ENCODE measurements at regions not wholly inside any gene's neighbourhood (a gene's known extent, or its start where the extent isn't known, plus 50 kb on each side); places are given as distances from the start of the nearest gene placed in this dataset.

GRCh38 chr17:14903854-14904253 lies 361.3 kb downstream of the PMP22 start:
- H3K27me3 ChIP-seq (ENCODE audit: control insufficient read depth, insufficient read depth, low read length), result no peaks in the 10 kb centered on the region
- no peaks in the 10 kb centered on the region for H3K36me3 ChIP-seq (ENCODE audit: control insufficient read depth, insufficient read depth, low read length)
- H3K9me3 ChIP-seq (ENCODE audit: control insufficient read depth, insufficient read depth, low read depth, low read length), result no peaks in the 10 kb centered on the region
- no peak overlapping the region for H3K27ac ChIP-seq (ENCODE audit: low read depth, low read length)
- no peaks in the 10 kb centered on the region for H3K4me1 ChIP-seq (ENCODE audit: control insufficient read depth, insufficient read depth, low read length)
- no peak overlapping the region for H3K9ac ChIP-seq (ENCODE audit: low read length)
- H3K4me3 ChIP-seq (ENCODE audit: low read depth, low read length), result no peak overlapping the region

GRCh38 chr17:14902803-14903202 lies 362.3 kb downstream of the PMP22 start:
- no peaks in the 10 kb centered on the region; the same call in 1 of the 2 replicates for H3K9me3 ChIP-seq (ENCODE audit: control insufficient read depth, insufficient read depth, low read depth, low read length)
- no peaks in the 10 kb centered on the region for H3K4me1 ChIP-seq (ENCODE audit: control insufficient read depth, insufficient read depth, low read length)
- H3K27ac ChIP-seq (ENCODE audit: low read depth, low read length), result no peak overlapping the region
- no peaks in the 10 kb centered on the region for H3K36me3 ChIP-seq (ENCODE audit: control insufficient read depth, insufficient read depth, low read length)
- H3K9ac ChIP-seq (ENCODE audit: low read length), result no peak overlapping the region
- H3K4me3 ChIP-seq (ENCODE audit: low read depth, low read length), result no peak overlapping the region
- no peaks in the 10 kb centered on the region for H3K27me3 ChIP-seq (ENCODE audit: control insufficient read depth, insufficient read depth, low read length)

- no peak overlapping the region for H3K27ac ChIP-seq (ENCODE audit: low read depth, low read length)
- no peak overlapping the region for H3K4me3 ChIP-seq (ENCODE audit: low read depth, low read length)
- H3K9ac ChIP-seq (ENCODE audit: low read length), result no peak overlapping the region
- no peaks in the 10 kb centered on the region for H3K36me3 ChIP-seq (ENCODE audit: control insufficient read depth, insufficient read depth, low read length)
- H3K4me1 ChIP-seq (ENCODE audit: control insufficient read depth, insufficient read depth, low read length), result no peaks in the 10 kb centered on the region
- no peaks in the 10 kb centered on the region for H3K27me3 ChIP-seq (ENCODE audit: control insufficient read depth, insufficient read depth, low read length)
- H3K9me3 ChIP-seq (ENCODE audit: control insufficient read depth, insufficient read depth, low read depth, low read length), result no peaks in the 10 kb centered on the region; the same call in 1 of the 2 replicates
Observed at GRCh38 chr17:14902297-14902696, 362.8 kb downstream of the PMP22 start.

GRCh38 chr17:14901376-14901775 lies 363.8 kb downstream of the PMP22 start:
- Histone ChIP-seq H3K4me1 (ENCODE audit: control insufficient read depth, insufficient read depth, low read length) (no peaks in the 10 kb centered on the region), H3K4me3 (ENCODE audit: low read depth, low read length) (no peak overlapping the region), H3K9me3 (ENCODE audit: control insufficient read depth, insufficient read depth, low read depth, low read length) (no peaks in the 10 kb centered on the region; the same call in 1 of the 2 replicates), H3K27me3 (ENCODE audit: control insufficient read depth, insufficient read depth, low read length) (no peaks in the 10 kb centered on the region), H3K36me3 (ENCODE audit: control insufficient read depth, insufficient read depth, low read length) (no peaks in the 10 kb centered on the region), H3K27ac (ENCODE audit: low read depth, low read length) (no peak overlapping the region), H3K9ac (ENCODE audit: low read length) (no peak overlapping the region)

- Histone ChIP-seq H3K4me3 (ENCODE audit: low read depth, low read length) (no peak overlapping the region), H3K27me3 (ENCODE audit: control insufficient read depth, insufficient read depth, low read length) (no peaks in the 10 kb centered on the region), H3K9ac (ENCODE audit: low read length) (no peak overlapping the region), H3K36me3 (ENCODE audit: control insufficient read depth, insufficient read depth, low read length) (no peaks in the 10 kb centered on the region), H3K9me3 (ENCODE audit: control insufficient read depth, insufficient read depth, low read depth, low read length) (peaks cover 23% of the 10 kb centered on the region), H3K27ac (ENCODE audit: low read depth, low read length) (no peak overlapping the region), H3K4me1 (ENCODE audit: control insufficient read depth, insufficient read depth, low read length) (no peaks in the 10 kb centered on the region)
Observed at GRCh38 chr17:14886200-14886739, 378.9 kb downstream of the PMP22 start.

- no peak overlapping the region for H3K27ac ChIP-seq (ENCODE audit: low read depth, low read length)
- no peak overlapping the region for H3K9ac ChIP-seq (ENCODE audit: low read length)
- H3K27me3 ChIP-seq (ENCODE audit: control insufficient read depth, insufficient read depth, low read length), result no peaks in the 10 kb centered on the region
- H3K4me1 ChIP-seq (ENCODE audit: control insufficient read depth, insufficient read depth, low read length), result no peaks in the 10 kb centered on the region
- H3K4me3 ChIP-seq (ENCODE audit: low read depth, low read length), result no peak overlapping the region
- H3K36me3 ChIP-seq (ENCODE audit: control insufficient read depth, insufficient read depth, low read length), result no peaks in the 10 kb centered on the region
- peaks cover 20% of the 10 kb centered on the region for H3K9me3 ChIP-seq (ENCODE audit: control insufficient read depth, insufficient read depth, low read depth, low read length)
Observed at GRCh38 chr17:14882131-14882530, 383.0 kb downstream of the PMP22 start.

GRCh38 chr17:14875557-14876412 lies 389.3 kb downstream of the PMP22 start:
- no peaks in the 10 kb centered on the region for H3K4me1 ChIP-seq (ENCODE audit: control insufficient read depth, insufficient read depth, low read length)
- no peak overlapping the region for H3K9ac ChIP-seq (ENCODE audit: low read length)
- no peaks in the 10 kb centered on the region for H3K9me3 ChIP-seq (ENCODE audit: control insufficient read depth, insufficient read depth, low read depth, low read length)
- no peaks in the 10 kb centered on the region for H3K27me3 ChIP-seq (ENCODE audit: control insufficient read depth, insufficient read depth, low read length)
- H3K36me3 ChIP-seq (ENCODE audit: control insufficient read depth, insufficient read depth, low read length), result no peaks in the 10 kb centered on the region
- no peak overlapping the region for H3K27ac ChIP-seq (ENCODE audit: low read depth, low read length)
- no peak overlapping the region for H3K4me3 ChIP-seq (ENCODE audit: low read depth, low read length)

GRCh38 chr17:14873996-14874395 lies 391.1 kb downstream of the PMP22 start:
- no peaks in the 10 kb centered on the region for H3K36me3 ChIP-seq (ENCODE audit: control insufficient read depth, insufficient read depth, low read length)
- H3K27me3 ChIP-seq (ENCODE audit: control insufficient read depth, insufficient read depth, low read length), result no peaks in the 10 kb centered on the region
- no peak overlapping the region for H3K4me3 ChIP-seq (ENCODE audit: low read depth, low read length)

GRCh38 chr17:14873540-14873939 lies 391.6 kb downstream of the PMP22 start:
- H3K36me3 ChIP-seq (ENCODE audit: control insufficient read depth, insufficient read depth, low read length), result no peaks in the 10 kb centered on the region
- no peaks in the 10 kb centered on the region for H3K4me1 ChIP-seq (ENCODE audit: control insufficient read depth, insufficient read depth, low read length)
- H3K27ac ChIP-seq (ENCODE audit: low read depth, low read length), result no peak overlapping the region
- no peak overlapping the region for H3K9ac ChIP-seq (ENCODE audit: low read length)
- no peak overlapping the region for H3K4me3 ChIP-seq (ENCODE audit: low read depth, low read length)
- no peaks in the 10 kb centered on the region for H3K27me3 ChIP-seq (ENCODE audit: control insufficient read depth, insufficient read depth, low read length)
- H3K9me3 ChIP-seq (ENCODE audit: control insufficient read depth, insufficient read depth, low read depth, low read length), result no peaks in the 10 kb centered on the region

More at GRCh38 chr17:14873996-14874395, 391.1 kb downstream of the PMP22 start:
- Histone ChIP-seq H3K4me1 (ENCODE audit: control insufficient read depth, insufficient read depth, low read length) (no peaks in the 10 kb centered on the region), H3K9ac (ENCODE audit: low read length) (no peak overlapping the region), H3K9me3 (ENCODE audit: control insufficient read depth, insufficient read depth, low read depth, low read length) (no peaks in the 10 kb centered on the region), H3K27ac (ENCODE audit: low read depth, low read length) (no peak overlapping the region)

GRCh38 chr17:14871921-14872320 lies 393.2 kb downstream of the PMP22 start:
- no peak overlapping the region for H3K4me3 ChIP-seq (ENCODE audit: low read depth, low read length)
- H3K27ac ChIP-seq (ENCODE audit: low read depth, low read length), result no peak overlapping the region
- no peaks in the 10 kb centered on the region for H3K27me3 ChIP-seq (ENCODE audit: control insufficient read depth, insufficient read depth, low read length)
- no peaks in the 10 kb centered on the region for H3K36me3 ChIP-seq (ENCODE audit: control insufficient read depth, insufficient read depth, low read length)
- no peak overlapping the region for H3K9ac ChIP-seq (ENCODE audit: low read length)
- H3K9me3 ChIP-seq (ENCODE audit: control insufficient read depth, insufficient read depth, low read depth, low read length), result no peaks in the 10 kb centered on the region
- H3K4me1 ChIP-seq (ENCODE audit: control insufficient read depth, insufficient read depth, low read length), result no peaks in the 10 kb centered on the region

- no peaks in the 10 kb centered on the region for H3K27me3 ChIP-seq (ENCODE audit: control insufficient read depth, insufficient read depth, low read length)
Observed at GRCh38 chr17:14866266-14866665, 398.9 kb downstream of the PMP22 start.

More at GRCh38 chr17:14866266-14866665, 398.9 kb downstream of the PMP22 start:
- no peak overlapping the region for H3K27ac ChIP-seq (ENCODE audit: low read depth, low read length)
- no peaks in the 10 kb centered on the region for H3K9me3 ChIP-seq (ENCODE audit: control insufficient read depth, insufficient read depth, low read depth, low read length)
- no peak overlapping the region for H3K9ac ChIP-seq (ENCODE audit: low read length)
- no peak overlapping the region for H3K4me3 ChIP-seq (ENCODE audit: low read depth, low read length)
- no peaks in the 10 kb centered on the region for H3K4me1 ChIP-seq (ENCODE audit: control insufficient read depth, insufficient read depth, low read length)
- H3K36me3 ChIP-seq (ENCODE audit: control insufficient read depth, insufficient read depth, low read length), result no peaks in the 10 kb centered on the region
